ENCODE measurements at regions not wholly inside any gene's neighbourhood (a gene's known extent, or its start where the extent isn't known, plus 50 kb on each side); places are given as distances from the start of the nearest gene placed in this dataset.

GRCh38 chr9:1870915-1871314 lies 144.2 kb upstream of the SMARCA2 start:
- Mint-ChIP-seq H3K36me3 (ENCODE audit: low read depth) (no peaks in the 10 kb centered on the region), H3K27me3 (ENCODE audit: low read depth) (no peaks in the 10 kb centered on the region), H3K9me3 (no peaks in the 10 kb centered on the region), H3K4me1 (no peaks in the 10 kb centered on the region), H3K4me3 (no peak overlapping the region), H3K27ac (no peak overlapping the region)
- TF ChIP-seq, protein P1, sequence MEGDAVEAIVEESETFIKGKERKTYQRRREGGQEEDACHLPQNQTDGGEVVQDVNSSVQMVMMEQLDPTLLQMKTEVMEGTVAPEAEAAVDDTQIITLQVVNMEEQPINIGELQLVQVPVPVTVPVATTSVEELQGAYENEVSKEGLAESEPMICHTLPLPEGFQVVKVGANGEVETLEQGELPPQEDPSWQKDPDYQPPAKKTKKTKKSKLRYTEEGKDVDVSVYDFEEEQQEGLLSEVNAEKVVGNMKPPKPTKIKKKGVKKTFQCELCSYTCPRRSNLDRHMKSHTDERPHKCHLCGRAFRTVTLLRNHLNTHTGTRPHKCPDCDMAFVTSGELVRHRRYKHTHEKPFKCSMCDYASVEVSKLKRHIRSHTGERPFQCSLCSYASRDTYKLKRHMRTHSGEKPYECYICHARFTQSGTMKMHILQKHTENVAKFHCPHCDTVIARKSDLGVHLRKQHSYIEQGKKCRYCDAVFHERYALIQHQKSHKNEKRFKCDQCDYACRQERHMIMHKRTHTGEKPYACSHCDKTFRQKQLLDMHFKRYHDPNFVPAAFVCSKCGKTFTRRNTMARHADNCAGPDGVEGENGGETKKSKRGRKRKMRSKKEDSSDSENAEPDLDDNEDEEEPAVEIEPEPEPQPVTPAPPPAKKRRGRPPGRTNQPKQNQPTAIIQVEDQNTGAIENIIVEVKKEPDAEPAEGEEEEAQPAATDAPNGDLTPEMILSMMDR (IDR thresholded peaks at IDR 0.05; ENCODE audit: unreplicated experiment in 3 of 3): no peak

GRCh38 chr9:1871626-1872419 lies 143.3 kb upstream of the SMARCA2 start:
- no peaks in the 10 kb centered on the region for H3K9me3 Mint-ChIP-seq
- H3K36me3 Mint-ChIP-seq (ENCODE audit: low read depth): no peaks in the 10 kb centered on the region
- H3K4me1 Mint-ChIP-seq: no peaks in the 10 kb centered on the region
- no peak overlapping the region for H3K27ac Mint-ChIP-seq
- H3K4me3 Mint-ChIP-seq: no peak overlapping the region
- TF ChIP-seq, protein P1 (IDR thresholded peaks at IDR 0.05; ENCODE audit: unreplicated experiment in 3 of 3): no peak
- H3K27me3 Mint-ChIP-seq (ENCODE audit: low read depth): no peaks in the 10 kb centered on the region

- no peak overlapping the region for H3K27ac Mint-ChIP-seq
- TF ChIP-seq, protein P1 (IDR thresholded peaks at IDR 0.05; ENCODE audit: unreplicated experiment in 3 of 3): no peak
- H3K36me3 Mint-ChIP-seq (ENCODE audit: low read depth): no peaks in the 10 kb centered on the region
- no peaks in the 10 kb centered on the region for H3K27me3 Mint-ChIP-seq (ENCODE audit: low read depth)
- H3K4me3 Mint-ChIP-seq: no peak overlapping the region
- H3K4me1 Mint-ChIP-seq: no peaks in the 10 kb centered on the region
- no peaks in the 10 kb centered on the region for H3K9me3 Mint-ChIP-seq
Measured at GRCh38 chr9:1875251-1875851, 139.8 kb upstream of the SMARCA2 start.

DNA sequence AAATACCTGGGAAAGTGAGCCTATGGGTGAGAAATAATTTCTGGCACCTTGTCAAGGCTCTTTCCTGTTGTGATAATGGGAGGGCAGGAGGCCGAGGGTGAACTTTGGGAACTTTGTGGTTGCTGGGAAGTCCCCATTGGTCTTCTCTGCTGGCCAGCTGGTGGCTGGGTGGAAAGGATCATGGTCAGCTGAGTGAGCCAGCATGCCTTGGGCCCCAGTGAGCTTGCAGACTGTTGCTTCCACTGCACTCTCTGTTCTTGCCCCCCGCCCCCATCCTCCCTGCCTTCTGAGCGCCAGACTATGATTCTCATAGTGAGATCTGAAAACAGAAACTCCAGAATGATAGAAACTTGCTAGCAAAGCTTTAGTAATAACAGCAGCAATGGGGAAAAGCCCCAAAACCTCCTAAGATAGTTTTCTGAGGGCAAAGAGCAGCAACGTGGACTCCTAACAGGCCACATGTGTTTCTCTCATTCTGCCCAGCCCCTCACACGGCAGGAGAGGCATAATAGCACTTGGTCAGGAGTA lies 139.2 kb upstream of the SMARCA2 start:
- no peaks in the 10 kb centered on the region for H3K27me3 Mint-ChIP-seq (ENCODE audit: low read depth)
- H3K36me3 Mint-ChIP-seq (ENCODE audit: low read depth): no peaks in the 10 kb centered on the region
- no peaks in the 10 kb centered on the region for H3K9me3 Mint-ChIP-seq
- no peaks in the 10 kb centered on the region for H3K4me1 Mint-ChIP-seq
- H3K27ac Mint-ChIP-seq: no peak overlapping the region
- H3K4me3 Mint-ChIP-seq: no peak overlapping the region
- TF ChIP-seq, protein P1 (IDR thresholded peaks at IDR 0.05; ENCODE audit: unreplicated experiment in 3 of 3): no peak

- H3K9me3 Mint-ChIP-seq: no peaks in the 10 kb centered on the region
- no peak overlapping the region for H3K4me3 Mint-ChIP-seq
- H3K36me3 Mint-ChIP-seq (ENCODE audit: low read depth): no peaks in the 10 kb centered on the region
- no peaks in the 10 kb centered on the region for H3K4me1 Mint-ChIP-seq
- H3K27me3 Mint-ChIP-seq (ENCODE audit: low read depth): no peaks in the 10 kb centered on the region
- TF ChIP-seq, protein P1 (IDR thresholded peaks at IDR 0.05; ENCODE audit: unreplicated experiment in 3 of 3): no peak
- no peak overlapping the region for H3K27ac Mint-ChIP-seq
Measured at GRCh38 chr9:1876891-1877496, 138.2 kb upstream of the SMARCA2 start.

All from nephron (organoid).